ENCODE measurements at regions not wholly inside any gene's neighbourhood (a gene's known extent, or its start where the extent isn't known, plus 50 kb on each side); places are given as distances from the start of the nearest gene placed in this dataset.

DNA sequence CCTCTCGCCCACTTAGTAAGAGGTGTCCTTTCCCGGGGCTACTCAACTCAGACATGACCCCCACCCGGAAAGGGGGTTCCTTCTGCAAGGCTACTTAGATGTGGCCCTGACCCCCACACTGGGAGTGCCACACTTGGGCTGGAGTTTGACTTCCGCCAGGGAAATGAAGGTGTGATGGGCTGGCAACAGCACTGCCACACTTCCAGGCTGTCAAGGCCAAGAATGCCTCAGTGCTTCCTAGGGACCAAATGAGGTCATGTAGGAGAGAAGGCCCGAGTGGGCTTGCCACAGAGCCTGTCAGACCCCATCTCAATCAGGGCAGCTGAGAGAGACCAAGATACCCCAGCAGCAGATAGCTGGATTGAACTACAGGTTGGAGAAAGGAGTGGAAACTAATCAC lies 55.5 kb downstream of the DRD1 start:
- no peak for DNase-seq (ENCODE audit: low spot score)

DNA sequence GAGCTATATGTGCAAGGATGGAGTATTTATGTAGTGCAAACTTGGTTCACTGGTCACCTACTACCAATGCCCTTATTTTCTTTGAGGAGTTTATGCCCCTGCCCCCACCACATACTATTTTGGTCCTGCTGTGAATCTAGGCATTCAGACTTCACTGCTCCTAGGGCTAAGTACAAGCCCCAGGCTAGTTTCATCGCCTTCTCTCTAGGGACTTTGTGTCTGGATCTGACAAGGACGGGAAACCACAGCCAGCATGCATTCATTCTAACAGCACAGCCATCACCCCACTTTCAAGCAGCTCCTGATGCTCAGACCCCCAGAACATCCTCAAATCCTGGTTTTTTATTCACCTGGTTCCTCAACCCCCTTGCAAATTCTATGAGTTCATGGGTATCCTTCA lies 56.8 kb downstream of the DRD1 start:
- no peak for DNase-seq (ENCODE audit: low spot score)

DNA sequence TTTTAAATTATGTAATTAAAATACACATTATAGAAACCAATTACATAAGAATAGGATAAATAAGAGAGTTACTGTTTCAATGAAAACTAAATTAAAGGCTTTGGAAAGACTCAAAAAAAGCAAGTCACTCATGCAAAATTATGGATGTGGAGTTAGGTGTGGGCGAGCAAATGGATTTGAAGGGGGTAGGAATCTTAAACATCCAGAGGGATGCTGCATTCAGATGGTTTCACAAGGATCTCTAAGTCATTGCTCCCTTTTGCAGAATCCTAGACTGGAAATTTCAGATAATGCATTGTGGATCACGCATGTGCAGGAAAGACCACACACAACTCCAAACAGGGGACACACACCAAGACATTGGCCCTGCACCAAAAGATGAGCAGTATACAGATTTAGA lies 57.5 kb downstream of the DRD1 start:
- no peak for DNase-seq (ENCODE audit: low spot score)

DNA sequence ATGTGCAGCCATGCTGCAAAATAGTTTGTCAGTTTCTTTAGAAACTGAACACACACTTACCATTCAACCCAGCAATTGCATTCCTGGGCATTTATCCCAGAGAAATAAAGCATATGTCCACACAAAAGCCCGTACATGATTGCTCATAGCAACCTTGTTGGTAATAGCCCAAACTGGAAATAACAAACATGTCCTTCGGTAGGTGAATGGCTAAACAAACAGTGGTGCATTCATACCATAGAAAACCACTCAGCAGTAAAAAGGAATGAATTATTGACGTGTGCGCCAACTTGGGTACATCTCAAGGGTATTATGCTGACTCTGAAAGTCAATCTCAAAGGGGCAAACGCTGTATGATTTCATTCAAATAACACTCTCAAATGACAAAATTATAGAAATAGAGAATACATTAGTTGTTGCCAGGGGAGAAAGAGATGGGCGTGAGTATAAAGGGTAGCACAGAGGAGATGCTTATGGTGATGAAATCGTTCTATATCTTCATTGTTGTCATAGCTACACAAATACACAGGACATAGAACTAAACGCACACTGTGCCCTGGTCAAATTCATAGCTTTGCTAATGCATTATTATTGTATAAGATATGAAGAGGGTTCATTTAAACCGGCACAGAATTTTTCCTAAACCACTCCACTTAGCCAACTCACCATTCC lies 58.2 kb downstream of the DRD1 start:
- no peak for DNase-seq (ENCODE audit: low spot score)

DNA sequence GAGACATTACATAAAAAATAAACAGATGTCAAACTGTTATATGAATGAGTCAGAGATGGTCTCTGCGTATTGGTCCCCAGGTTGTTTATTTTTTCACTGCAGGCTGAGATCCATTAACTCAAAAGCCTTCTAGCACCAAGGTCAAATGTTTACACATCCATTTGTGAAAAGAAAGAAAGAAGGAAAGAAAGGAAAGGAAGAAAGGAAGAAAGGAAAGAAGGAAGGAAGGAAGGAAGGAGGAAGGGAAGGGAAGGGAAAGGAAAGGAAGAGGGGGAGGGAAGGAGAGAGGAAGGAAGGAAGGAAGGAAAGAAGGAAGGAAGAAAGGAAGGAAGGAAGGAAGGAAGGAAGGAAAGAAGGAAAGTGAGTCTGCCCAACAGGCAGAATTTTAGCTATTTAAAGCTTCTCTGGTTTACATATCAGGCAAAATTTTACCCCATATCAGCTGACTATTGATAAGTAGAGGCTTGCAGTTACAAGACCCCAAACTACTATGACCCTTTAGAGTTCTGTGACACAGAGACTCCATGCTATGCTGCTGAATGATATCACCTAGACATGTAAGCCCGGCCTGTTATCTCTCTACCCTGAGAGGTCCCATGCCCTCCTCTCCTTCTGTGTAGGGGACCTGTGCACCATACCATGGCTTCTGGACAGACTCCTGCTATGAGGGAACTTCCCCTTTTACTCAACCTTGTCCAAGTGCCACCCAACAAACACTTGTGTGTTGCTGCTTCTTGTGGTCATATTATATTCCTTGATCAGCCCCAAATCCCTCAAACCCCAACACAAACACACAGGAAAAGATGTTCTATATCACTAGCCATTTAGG lies 59.0 kb downstream of the DRD1 start:
- no peak for DNase-seq (ENCODE audit: low spot score)

DNA sequence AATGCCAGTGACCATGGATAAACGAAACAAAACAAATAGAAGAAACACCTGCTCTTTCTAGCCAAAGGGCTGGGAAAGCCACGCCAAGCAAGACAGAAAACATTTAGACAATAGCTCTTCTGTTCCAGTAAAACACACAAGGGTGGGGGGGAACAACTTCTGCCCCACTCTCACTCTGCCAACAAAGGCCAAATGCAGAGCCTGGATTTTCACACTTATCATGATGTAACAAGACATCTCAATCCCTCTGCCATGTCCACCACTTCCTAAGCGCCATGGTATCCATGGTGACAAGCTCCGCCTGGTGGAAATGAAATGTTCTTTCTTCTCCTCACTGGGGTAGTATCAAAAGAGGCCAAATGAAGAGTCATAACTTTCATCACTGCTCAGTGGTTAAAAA lies 60.6 kb downstream of the DRD1 start:
- no peak for DNase-seq (ENCODE audit: low spot score)

DNA sequence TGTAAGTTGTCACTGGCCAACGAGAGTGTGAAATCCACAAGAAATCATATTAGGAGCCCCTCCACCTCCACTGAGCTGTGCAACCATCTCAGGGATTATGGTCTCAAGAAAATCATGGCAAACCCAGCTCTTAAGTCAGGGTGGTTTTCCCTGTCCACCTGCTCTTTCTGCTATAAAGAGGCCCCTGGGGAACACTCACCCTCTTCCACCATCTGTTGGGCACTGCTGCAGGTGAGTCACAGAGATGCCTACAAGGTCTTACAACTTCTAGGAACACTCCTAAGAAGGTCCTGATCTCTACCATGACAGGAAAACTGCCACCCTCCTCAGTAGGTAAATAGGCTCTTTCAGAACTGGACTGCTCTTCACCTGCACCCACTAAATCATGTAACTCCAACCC lies 61.8 kb downstream of the DRD1 start:
- no peak for DNase-seq (ENCODE audit: low spot score)

DNA sequence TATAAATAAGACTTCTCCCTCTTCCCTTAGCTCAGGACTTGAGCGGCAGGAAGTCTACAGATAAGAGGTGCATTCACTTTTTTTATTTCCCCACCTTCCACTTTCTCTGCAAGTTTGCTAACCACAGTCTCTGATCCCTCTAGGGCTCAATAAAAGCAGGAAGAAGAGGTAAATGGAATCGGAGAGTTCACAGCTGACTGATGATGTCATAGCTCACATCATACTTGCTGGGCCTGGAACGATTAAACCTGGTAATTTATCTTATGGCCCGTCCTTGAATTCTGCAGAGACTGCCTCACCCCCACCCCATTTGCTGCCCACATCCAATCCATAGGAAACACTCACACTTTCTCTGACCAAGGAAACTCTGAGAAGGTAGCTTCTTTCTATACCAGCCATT lies 62.9 kb downstream of the DRD1 start:
- DNase-seq (ENCODE audit: low spot score), result no peak

DNA sequence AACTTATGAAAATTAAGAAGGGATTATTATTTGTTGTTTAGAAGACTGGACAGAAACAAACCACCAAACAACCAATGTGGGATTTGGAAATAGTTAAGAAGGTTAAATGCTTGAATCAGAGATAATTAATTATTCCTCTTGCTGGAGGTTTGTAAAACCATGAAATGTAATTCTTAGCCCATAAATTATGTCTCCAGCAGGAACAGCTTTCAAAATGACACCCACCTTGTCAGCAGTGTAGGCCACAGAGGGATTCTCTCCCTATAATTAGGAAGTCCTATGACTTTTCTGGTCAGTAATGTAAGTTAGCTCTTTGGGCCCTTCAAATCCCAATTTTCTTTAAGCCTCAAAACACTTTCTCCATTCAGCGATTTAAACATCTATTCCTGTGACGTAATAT lies 63.3 kb downstream of the DRD1 start:
- DNase-seq (ENCODE audit: low spot score), result no peak

DNA sequence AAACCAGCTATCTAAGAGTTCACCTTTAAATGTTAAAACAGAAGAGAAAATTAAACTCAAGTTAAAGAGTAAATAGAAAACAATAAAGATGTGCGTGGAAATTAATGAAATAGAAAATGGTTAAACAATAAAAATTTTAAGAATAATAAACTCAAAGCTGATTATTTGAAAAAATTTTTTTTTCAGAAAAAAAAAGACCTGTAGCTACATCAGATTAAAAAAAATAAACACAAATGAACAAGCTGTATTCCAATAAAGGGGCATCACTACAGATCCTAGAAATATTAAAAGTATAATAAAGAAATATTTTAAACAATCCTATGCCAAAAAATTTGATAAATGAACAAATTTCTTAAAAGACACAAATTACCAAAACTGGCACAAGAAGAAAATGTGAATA lies 64.1 kb downstream of the DRD1 start:
- no peak for DNase-seq (ENCODE audit: low spot score)

DNA sequence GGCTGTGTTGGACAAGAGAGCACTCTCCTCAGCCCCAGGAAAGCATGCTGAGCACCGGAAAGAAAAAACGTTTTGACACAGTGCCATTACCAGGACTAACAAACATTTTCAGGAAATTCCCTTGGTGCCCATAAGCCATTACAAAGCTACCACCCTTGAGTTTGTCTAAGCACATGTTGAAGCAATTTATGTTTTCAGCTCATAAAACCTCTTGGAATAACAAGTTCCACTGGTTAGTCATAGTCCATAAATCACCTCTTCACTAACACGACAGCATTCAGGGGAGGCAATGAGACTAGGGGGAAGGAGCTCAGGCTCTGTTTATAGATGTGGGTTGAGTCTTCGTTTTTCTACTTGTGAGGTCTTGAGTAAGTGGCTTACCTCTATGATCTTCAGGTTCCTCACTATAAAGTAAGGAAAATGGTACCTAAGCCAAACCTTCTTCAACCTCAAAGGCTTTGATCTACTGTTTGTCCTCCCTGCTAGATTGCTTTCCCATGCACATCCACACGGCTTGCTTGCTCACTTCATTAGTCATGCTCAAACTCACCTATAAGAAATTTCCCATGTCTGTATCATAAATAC lies 65.4 kb downstream of the DRD1 start:
- no peak for DNase-seq (ENCODE audit: low spot score)

DNA sequence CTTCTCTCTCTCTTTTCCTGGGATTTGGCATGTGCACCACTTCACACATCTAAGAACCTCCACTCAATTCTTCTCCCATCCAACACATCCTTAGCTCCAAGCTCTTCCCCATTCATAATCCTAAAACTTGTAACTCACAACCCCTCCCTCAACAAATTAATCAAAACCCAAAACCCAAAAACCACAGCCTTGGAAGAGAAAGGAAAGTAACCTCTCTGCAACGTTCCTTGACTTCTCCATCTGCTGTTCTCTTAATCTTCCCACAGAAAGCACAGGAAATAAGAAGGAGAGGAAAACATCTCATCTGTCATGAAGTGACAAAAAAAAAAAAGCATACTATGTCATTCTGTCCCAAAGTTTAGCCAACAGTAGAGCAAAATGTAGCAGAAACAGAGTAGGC lies 66.2 kb downstream of the DRD1 start:
- no peak for DNase-seq (ENCODE audit: low spot score)

DNA sequence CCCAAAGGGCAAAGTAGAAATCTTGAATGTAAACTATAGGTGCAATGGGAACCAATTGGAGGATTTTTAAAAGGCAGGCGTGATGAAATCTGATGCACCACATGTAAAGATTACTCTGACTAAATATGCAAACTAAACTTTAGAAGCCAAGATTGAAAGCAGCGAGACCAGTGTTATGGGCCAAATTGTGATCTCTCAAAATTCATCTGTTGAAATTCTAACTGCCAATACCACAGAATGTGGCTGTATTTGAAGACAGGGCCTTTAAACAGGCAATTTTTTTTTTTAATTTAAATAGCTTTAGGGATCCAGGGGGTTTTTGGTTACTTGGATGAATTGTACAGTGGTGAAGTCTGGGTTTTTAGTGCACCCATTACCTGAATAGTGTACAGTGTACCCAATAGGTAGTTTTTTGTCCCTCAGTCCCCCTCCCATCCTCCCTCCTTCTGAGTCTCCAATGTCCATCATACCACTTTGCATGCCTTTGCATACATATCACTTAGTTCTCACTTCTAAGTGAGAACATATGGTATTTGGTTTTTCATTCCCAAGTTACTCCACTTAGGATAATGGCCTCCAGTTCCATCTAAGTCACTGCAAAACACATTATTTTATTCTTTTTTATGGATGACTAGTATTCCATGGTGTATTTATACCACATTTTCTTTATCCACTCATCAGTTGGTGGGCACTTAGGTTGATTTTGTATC lies 69.7 kb downstream of the DRD1 start:
- no peak for DNase-seq (ENCODE audit: low spot score)

DNA sequence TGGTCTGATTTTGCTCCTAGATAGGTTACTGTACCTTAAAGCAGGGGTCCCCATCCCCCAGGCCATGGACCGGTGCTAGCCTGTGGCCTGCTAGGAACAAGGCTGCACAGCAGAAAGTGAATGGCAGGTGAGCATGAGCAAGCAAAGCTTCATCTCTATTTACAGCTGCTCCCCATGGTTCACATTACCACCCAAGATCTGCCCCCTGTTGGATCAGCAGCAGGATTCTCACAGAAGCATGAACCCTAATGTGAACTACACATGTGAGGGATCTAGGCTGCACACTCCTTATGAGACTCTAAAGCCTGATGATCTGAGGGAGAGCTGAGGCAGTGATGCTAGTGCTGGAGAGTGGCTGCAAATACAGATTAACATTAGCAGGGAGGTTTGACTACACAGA lies 78.1 kb downstream of the DRD1 start:
- DNase-seq (ENCODE audit: low spot score), result no peak

DNA sequence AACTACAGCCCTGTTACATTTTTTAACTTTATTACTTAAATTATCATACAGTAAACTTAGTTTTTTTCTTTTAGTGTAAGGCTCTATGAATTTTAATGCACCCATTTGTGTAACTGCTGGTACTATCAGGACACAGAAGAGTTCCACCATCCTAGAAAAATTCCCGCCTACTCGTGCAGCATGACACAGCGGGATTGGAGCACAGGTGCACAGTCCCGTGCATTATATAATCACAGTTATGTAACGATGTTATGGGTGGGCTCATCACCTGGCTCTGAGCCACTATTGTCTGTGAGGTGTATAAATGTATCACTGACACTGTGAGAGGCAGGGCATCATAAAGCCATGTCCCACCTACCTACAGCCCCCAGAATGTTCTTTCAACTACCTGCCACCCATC lies 80.7 kb downstream of the DRD1 start:
- no peak for DNase-seq (ENCODE audit: low spot score)

DNA sequence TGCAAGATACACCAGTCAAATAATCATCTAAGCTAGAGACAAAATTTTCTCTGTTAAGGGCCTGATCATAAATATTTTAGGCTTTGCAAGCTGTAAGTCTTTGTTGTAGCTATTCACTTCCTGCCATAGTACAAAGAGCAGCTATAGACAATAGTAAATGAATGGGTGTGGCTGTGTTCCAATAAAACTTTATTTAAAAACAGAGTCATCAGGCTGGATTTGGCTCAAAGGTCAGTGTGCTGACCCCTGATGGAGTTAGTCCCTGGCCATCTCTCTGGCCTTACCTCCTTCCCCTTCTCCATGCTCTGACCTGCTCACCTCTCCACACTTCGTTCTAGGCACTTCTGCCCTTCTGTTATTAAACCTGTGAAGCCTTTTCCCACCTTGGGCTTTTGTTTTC lies 86.0 kb downstream of the DRD1 start:
- no peak for DNase-seq (ENCODE audit: low spot score)

DNA sequence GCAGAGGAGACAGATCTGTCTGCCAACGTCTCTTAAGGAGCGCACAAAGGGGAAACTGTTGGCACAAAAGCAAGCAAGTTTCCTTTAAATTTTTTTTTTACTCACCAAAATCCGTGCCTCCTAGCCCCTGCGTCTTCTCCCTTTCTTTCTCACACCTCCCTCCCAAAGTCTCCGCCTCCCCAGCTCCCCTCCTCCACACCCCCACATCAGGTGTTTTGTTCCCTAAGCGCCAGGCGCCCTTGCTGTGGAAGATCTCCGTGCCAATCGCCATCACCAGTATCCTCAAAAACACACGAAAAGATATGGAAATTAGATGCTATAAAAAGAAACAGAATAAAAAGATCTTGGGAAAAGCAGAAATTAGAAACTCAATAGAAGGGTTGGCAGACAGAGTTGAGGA lies 87.6 kb downstream of the DRD1 start:
- DNase-seq (ENCODE audit: low spot score), result no peak

DNA sequence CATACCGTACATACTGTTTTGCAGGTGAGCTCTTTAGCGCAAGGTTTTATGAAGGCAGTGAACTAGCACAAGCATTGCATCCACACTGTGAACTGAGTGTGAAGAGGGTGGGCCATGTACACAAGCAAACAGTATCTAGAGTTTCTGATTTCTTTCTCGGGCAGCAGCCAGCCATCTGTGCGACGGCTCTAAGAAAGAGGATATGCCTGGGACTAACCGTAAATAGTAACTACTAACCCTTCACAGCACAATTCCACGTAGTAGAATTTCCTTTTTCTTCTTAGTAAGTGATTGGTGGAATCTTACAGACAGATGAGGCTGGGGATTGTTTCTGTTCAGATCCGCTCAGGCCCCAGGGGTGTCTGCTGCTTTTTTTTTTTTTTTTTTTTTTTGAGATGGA lies 89.0 kb downstream of the DRD1 start:
- no peak for DNase-seq (ENCODE audit: low spot score)

DNA sequence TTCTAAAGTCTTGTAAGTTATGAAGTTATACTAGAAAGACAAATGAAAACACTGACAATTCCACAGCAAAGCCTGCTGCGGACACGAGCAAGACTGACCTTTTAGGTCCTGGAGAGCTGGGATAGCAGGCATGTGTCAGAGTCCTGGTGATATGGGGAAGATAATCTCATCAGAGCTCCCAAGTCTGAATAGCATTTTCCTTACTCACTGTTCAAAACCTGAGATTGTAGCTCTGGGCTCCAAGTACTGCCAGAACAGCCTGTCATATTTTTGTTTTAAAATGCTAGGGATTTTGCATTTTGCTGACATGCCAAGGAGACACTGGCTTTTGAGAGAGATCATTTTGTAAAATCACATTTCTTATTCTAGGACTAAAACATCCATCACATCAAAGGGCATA lies 90.1 kb downstream of the DRD1 start:
- DNase-seq (ENCODE audit: low spot score), result no peak

DNA sequence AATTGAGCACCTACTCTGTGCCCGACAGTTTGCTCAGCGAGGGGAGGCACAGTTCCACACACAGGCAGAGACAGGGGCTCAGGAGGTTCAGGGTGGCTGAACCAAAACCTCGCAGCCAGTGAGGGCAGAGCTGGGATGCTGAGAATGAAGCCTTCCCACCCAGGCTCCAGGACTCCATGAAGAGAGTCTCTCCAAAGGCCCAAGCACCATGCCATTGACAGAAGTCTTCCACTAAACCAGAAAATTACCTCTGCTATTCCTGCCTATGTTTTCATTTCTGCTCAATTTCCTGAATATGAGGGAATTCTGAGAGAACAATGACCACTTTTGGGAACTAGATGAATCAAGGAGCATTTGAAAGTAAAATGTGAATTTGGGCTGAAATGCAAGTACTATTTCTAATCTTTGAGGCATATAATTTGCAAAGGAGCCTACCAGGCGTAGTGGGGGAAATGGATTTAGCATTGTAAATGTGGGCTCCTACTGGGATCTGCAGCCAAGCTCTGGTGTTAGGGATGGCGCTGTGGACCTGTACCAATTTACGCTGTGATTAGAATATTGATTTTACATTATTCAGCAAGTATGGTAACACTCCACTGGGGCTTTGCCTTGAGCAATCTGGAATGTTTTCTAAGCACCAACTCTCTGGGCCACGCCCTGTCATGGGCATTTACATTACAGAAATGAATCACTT lies 91.9 kb downstream of the DRD1 start:
- DNase-seq (ENCODE audit: low spot score), result no peak

DNA sequence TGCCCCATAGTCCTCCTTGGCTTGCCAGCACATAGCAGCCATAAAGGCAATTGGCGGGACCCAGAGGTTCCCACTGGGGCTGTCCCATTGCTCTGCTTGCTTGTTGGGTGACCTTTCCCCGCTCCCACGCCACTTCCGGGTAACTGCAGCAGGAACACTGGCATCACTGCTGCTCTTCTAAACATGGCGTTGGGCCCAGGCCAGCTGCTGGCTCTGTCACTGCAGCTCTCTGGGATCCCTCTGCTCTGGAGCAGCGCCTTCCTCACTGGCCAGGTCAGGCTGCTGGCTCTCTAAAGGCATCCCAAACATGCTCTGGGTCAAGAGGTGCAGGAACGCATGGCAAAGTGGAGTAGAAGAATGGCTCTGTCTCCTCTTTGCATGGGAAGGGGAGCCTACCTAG lies 92.9 kb downstream of the DRD1 start:
- DNase-seq (ENCODE audit: low spot score), result no peak

DNA sequence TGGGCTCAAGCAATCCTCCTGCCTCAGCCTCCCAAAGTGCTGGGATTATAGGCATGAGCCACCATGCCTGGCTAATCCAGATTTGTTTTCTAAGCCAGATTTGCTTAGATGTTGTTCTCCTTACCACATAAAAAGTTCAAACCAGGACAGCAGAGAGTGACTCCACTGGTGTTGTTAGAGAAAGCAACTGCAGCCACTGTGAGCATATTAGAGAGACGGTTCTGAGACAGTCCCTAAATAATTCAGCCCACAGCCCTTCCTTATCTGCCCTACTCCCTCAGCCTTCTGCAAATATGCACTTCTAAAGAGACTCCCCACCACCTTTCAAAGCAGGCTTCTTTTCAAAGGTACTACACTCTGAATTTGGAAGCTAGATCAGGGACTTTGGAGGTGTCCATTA lies 96.1 kb downstream of the DRD1 start:
- no peak for DNase-seq (ENCODE audit: low spot score)
